ENCODE measurements at regions not wholly inside any gene's neighbourhood (a gene's known extent, or its start where the extent isn't known, plus 50 kb on each side); places are given as distances from the start of the nearest gene placed in this dataset.

DNA sequence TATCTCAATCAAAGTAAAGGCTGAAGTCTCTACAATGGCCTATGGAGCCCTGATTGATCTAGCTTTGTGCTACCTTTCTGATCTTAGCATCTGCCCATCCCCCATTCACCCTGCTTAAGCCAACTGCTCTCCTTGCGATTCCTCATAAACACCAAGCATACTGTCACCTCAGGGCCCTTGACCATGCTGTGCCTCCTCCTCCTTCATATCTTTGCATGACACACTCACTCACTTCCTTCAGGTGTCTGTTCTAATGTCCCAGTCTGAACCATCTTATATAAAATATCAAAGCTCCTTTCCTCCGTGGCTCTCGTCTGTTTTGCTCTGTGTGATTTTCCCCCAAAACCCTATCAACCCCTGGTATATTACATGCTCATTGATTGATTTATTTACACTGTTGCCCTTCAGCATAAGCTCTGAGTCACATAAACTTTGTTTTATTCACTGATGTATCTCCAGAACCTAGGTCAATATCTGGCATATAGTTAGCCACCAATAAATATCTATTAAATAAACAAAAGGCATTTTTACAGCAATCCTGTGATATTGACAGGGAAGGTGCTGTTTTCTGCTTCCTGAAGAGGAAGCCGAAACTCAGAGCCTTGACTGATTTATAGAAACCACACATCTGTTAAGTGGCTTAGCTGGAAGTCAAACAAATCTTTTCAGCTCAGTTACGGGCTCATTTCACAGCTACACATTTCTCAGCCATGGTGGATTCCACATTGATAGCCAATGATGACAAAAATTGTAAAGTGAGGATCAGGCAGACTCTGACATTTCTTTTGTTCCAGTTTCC, 103.6 kb downstream of the BOD1 start:
- TF ChIP-seq, protein P1, sequence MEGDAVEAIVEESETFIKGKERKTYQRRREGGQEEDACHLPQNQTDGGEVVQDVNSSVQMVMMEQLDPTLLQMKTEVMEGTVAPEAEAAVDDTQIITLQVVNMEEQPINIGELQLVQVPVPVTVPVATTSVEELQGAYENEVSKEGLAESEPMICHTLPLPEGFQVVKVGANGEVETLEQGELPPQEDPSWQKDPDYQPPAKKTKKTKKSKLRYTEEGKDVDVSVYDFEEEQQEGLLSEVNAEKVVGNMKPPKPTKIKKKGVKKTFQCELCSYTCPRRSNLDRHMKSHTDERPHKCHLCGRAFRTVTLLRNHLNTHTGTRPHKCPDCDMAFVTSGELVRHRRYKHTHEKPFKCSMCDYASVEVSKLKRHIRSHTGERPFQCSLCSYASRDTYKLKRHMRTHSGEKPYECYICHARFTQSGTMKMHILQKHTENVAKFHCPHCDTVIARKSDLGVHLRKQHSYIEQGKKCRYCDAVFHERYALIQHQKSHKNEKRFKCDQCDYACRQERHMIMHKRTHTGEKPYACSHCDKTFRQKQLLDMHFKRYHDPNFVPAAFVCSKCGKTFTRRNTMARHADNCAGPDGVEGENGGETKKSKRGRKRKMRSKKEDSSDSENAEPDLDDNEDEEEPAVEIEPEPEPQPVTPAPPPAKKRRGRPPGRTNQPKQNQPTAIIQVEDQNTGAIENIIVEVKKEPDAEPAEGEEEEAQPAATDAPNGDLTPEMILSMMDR (IDR thresholded peaks at IDR 0.05): no peak
- no peak for TF ChIP-seq POLR2A (IDR thresholded peaks at IDR 0.05)

Measured in adrenal gland (tissue), 5 donors.